SK-N-SH (cell line): ENCODE measurements at regions not wholly inside any gene's neighbourhood (a gene's known extent, or its start where the extent isn't known, plus 50 kb on each side); places are given as distances from the start of the nearest gene placed in this dataset.

Source experiments
- CTCF ChIA-PET: fragments of 300-600, 350-600 bp; formaldehyde crosslinking; extraction: SDS; loops from one replicate; lab custom pipeline; 2021; lab: Yijun Ruan, JAX
- POLR2A ChIA-PET: fragments of 350-600 bp; sonication (Branson Sonifier 250); formaldehyde crosslinking; extraction: SDS; loops from one replicate; lab custom pipeline; 2020; ENCODE audit warnings: antibody characterized with exemption, inconsistent platforms; lab: Yijun Ruan, JAX
- DNase-seq: peaks from one replicate; pipeline ENCODE4 v3.0.0; 2012
- H2AFZ ChIP-seq: fragments of 200-600 bp; sonication (generic); 2 replicates; pipeline ENCODE4 v1.8.1; 2016; ENCODE audit warnings: antibody characterized with exemption, mild to moderate bottlenecking, low read depth
- H3F3A ChIP-seq: fragments of 200-600 bp; sonication (generic); replicated peaks from 2 replicates; pipeline ENCODE3; 2016; ENCODE audit warnings: antibody characterized with exemption, mild to moderate bottlenecking; ENCODE audit not compliant: insufficient read depth
- H3K27ac ChIP-seq, 2 experiments: fragments of 200-500 bp in 1 of 2; fragments of 200-600 bp in 1 of 2; sonication (Bioruptor generic) in 1 of 2; sonication (generic), shearing (Covaris generic) in 1 of 2; 2 replicates each; pipeline versions ENCODE4 v1.5.1 to v1.6.1; 2014 to 2016; ENCODE audit warnings: low read depth in 2 of 2, inconsistent platforms in 1 of 2, low read length in 1 of 2, mild to moderate bottlenecking in 1 of 2, mixed read lengths in 1 of 2
- H3K27me3 ChIP-seq: fragments of 200-600 bp; sonication (generic), shearing (Covaris generic); 2 replicates; pipeline ENCODE4 v1.6.1; 2016; ENCODE audit warnings: mixed run types; ENCODE audit not compliant: insufficient read depth
- H3K36me3 ChIP-seq, 2 experiments: fragments of 200-500 bp in 1 of 2; fragments of 200-600 bp in 1 of 2; sonication (Bioruptor generic) in 1 of 2; sonication (generic) in 1 of 2; replicated peaks in 1 of 2; 2 replicates each; pipeline versions ENCODE3 to v1.5.1; 2014 to 2016; ENCODE audit warnings: low read length in 1 of 2, mild to moderate bottlenecking in 1 of 2; ENCODE audit not compliant: insufficient read depth in 2 of 2, control insufficient read depth in 1 of 2
- H3K4me1 ChIP-seq, 2 experiments: fragments of 200-500 bp in 1 of 2; fragments of 200-600 bp in 1 of 2; sonication (Bioruptor generic) in 1 of 2; sonication (generic), shearing (Covaris generic) in 1 of 2; 2 replicates each; pipeline versions ENCODE4 v1.5.1 to v1.6.1; 2014 to 2016; ENCODE audit warnings: low read depth in 1 of 2, low read length in 1 of 2, mixed run types in 1 of 2; ENCODE audit not compliant: insufficient read depth in 2 of 2, control insufficient read depth in 1 of 2
- H3K4me2 ChIP-seq: fragments of 200-600 bp; sonication (generic), shearing (Covaris generic); 2 replicates; pipeline ENCODE4 v1.6.1; 2017; ENCODE audit warnings: mixed run types
- H3K4me3 ChIP-seq, 2 experiments: fragments of 200-500 bp in 1 of 2; fragments of 200-600 bp in 1 of 2; sonication (Bioruptor generic) in 1 of 2; sonication (generic), shearing (Covaris generic) in 1 of 2; 2 replicates each; pipeline versions ENCODE4 v1.5.1 to v1.8.1; 2014 to 2016; ENCODE audit warnings: low read depth in 2 of 2, inconsistent platforms in 1 of 2, low read length in 1 of 2, mild to moderate bottlenecking in 1 of 2, mixed read lengths in 1 of 2, moderate library complexity in 1 of 2
- H3K79me2 ChIP-seq: fragments of 200-600 bp; sonication (generic); 2 replicates; pipeline ENCODE4 v1.8.1; 2017; ENCODE audit warnings: mild to moderate bottlenecking; ENCODE audit not compliant: insufficient read depth
- H3K9ac ChIP-seq: fragments of 200-600 bp; sonication (generic); 2 replicates; pipeline ENCODE4 v1.6.1; 2017; ENCODE audit warnings: mixed run types
- H3K9me2 ChIP-seq: fragments of 200-600 bp; sonication (generic); 2 replicates; pipeline ENCODE4 v1.6.1; 2017; ENCODE audit warnings: mixed run types
- H3K9me3 ChIP-seq: fragments of 200-600 bp; sonication (generic); 2 replicates; pipeline ENCODE4 v1.6.1; 2017; ENCODE audit warnings: mixed run types, mild to moderate bottlenecking, moderate library complexity
- H4K20me1 ChIP-seq: fragments of 200-600 bp; sonication (generic); 2 replicates; pipeline ENCODE4 v1.6.1; 2017; ENCODE audit warnings: mild to moderate bottlenecking, mixed run types; ENCODE audit not compliant: insufficient read depth
- CTCF ChIP-seq: fragments of 200-600 bp; sonication (generic); IDR thresholded peaks from 2 replicates; pipeline ENCODE4 v1.6.1; 2017; ENCODE audit warnings: antibody characterized with exemption, mild to moderate bottlenecking, moderate library complexity
- EP300 ChIP-seq, 2 experiments: IDR thresholded peaks; 2 replicates each; pipeline versions ENCODE4 v1.4.0 to v1.6.1; 2012; ENCODE audit warnings: borderline replicate concordance in 1 of 2, low read depth in 1 of 2, low read length in 1 of 2
- FOSL2 ChIP-seq: IDR thresholded peaks from 2 replicates; pipeline ENCODE4 v1.4.0; 2012; ENCODE audit warnings: low read depth, mild to moderate bottlenecking, moderate library complexity, borderline replicate concordance
- FOXJ3 ChIP-seq: sonication (generic); formaldehyde crosslinking; IDR thresholded peaks from 2 replicates; pipeline ENCODE4 v1.5.1; 2020; ENCODE audit warnings: mild to moderate bottlenecking, missing genetic modification reagents
- FOXM1 ChIP-seq: IDR thresholded peaks from 2 replicates; pipeline ENCODE4 v1.4.0; 2012; ENCODE audit warnings: low read depth, mild to moderate bottlenecking
- GABPA ChIP-seq: IDR thresholded peaks from 2 replicates; pipeline ENCODE4 v1.4.0; 2012; ENCODE audit warnings: low read depth, mild to moderate bottlenecking
- MEF2A ChIP-seq: IDR thresholded peaks from 2 replicates; pipeline ENCODE4 v1.4.0; 2012; ENCODE audit warnings: low read depth, borderline replicate concordance
- MXI1 ChIP-seq: IDR thresholded peaks from 2 replicates; pipeline ENCODE4 v1.6.1; 2012; ENCODE audit warnings: mild to moderate bottlenecking, low read depth, low read length, improper control_type of control experiment
- NFIC ChIP-seq: IDR thresholded peaks from 2 replicates; pipeline ENCODE4 v1.4.0; 2012; ENCODE audit warnings: borderline replicate concordance
- NRF1 ChIP-seq: IDR thresholded peaks from 2 replicates; pipeline ENCODE4 v1.6.1; 2012; ENCODE audit warnings: low read depth, mild to moderate bottlenecking, low read length
- PBX3 ChIP-seq: IDR thresholded peaks from 2 replicates; pipeline ENCODE4; 2012
- RFX5 ChIP-seq: IDR thresholded peaks from 2 replicates; pipeline ENCODE4 v1.6.1; 2012; ENCODE audit warnings: mild to moderate bottlenecking, improper control_type of control experiment, low read length
- RXRA ChIP-seq: IDR thresholded peaks from 2 replicates; pipeline ENCODE4 v1.4.0; 2012; ENCODE audit warnings: low read depth, mild to moderate bottlenecking, borderline replicate concordance
- USF2 ChIP-seq: fragments of 150-350 bp; IDR thresholded peaks from 2 replicates; pipeline ENCODE4 v1.6.1; 2017; ENCODE audit warnings: antibody characterized with exemption, low read length, low read depth, borderline replicate concordance
- YY1 ChIP-seq: IDR thresholded peaks from 2 replicates; pipeline ENCODE4 v1.4.0; 2012; ENCODE audit warnings: low read depth, mild to moderate bottlenecking
- ZBTB33 ChIP-seq: IDR thresholded peaks from 2 replicates; pipeline ENCODE4 v1.4.0; 2012; ENCODE audit warnings: low read depth, borderline replicate concordance
- WGBS: methylation state at CpG from one replicate; pipeline ENCODE4 v1.1.6; 2017; ENCODE audit warnings: low lambda C conversion rate; 5-methylcytosine and 5-hydroxymethylcytosine counted together

- Histone ChIP-seq H3F3A (no peaks in the 10 kb centered on the region), H3K9ac (no peak overlapping the region), H3K4me3 (no peak overlapping the region), H3K27me3 (no peaks in the 10 kb centered on the region), H3K27ac (no peak overlapping the region), H3K4me2 (0 out of 2 replicates have a peak overlapping the region, but pooled peaks have one; percentile 13), H3K79me2 (no peaks in the 10 kb centered on the region), H3K9me3 (no peaks in the 10 kb centered on the region), H3K36me3 (no peaks in the 10 kb centered on the region), H3K9me2 (no peaks in the 10 kb centered on the region), H3K4me1 (no peaks in the 10 kb centered on the region), H2AFZ (0 out of 2 replicates have a peak overlapping the region, but pooled peaks have one; percentile 43), H4K20me1 (no peaks in the 10 kb centered on the region)
- no peak for DNase-seq
- WGBS, result 48% methylated on average over 6 of the region's 6 CpGs
- TF ChIP-seq USF2, result no peak
- no peak for TF ChIP-seq EP300 (IDR thresholded peaks at IDR 0.05; ENCODE audit: borderline replicate concordance in 1 of 2, low read depth in 1 of 2, low read length in 1 of 2)
- no peak for TF ChIP-seq FOSL2
- no peak for TF ChIP-seq ZBTB33
- no peak for TF ChIP-seq YY1
- no peak for TF ChIP-seq RXRA
- no peak for TF ChIP-seq NRF1
- TF ChIP-seq NFIC, result no peak
- ChIA-PET CTCF (interaction anchor here (2.9 kb wide), 1 partner anchor 16 kb away, joined by 10 read pairs; no protein-coding TSS in a partner anchor), POLR2A (no interaction called here)
Observed at GRCh38 chr2:70356941-70357683, 55.2 kb upstream of the FAM136A start.

- TF ChIP-seq MEF2A, result no peak
- TF ChIP-seq FOXM1, result no peak
- TF ChIP-seq PBX3, result no peak
- no peak for TF ChIP-seq ZBTB33
- no peak for TF ChIP-seq RFX5
- no peak for TF ChIP-seq FOXJ3 (CRISPR knock-in tag)
- TF ChIP-seq MXI1, result no peak
- no peak for TF ChIP-seq GABPA
- TF ChIP-seq CTCF, result no peak
- H3K36me3 ChIP-seq, result no peaks in the 10 kb centered on the region
- no peaks in the 10 kb centered on the region for H3K9me2 ChIP-seq
- H3K4me1 ChIP-seq, result no peaks in the 10 kb centered on the region
- H3K9me3 ChIP-seq, result no peaks in the 10 kb centered on the region
- no peak overlapping the region for H2AFZ ChIP-seq
- no peaks in the 10 kb centered on the region for H3F3A ChIP-seq
- no peaks in the 10 kb centered on the region for H3K27me3 ChIP-seq
- H3K27ac ChIP-seq, result no peak overlapping the region
- 34% methylated on average over 2 of the region's 2 CpGs for WGBS
- H3K4me3 ChIP-seq, result no peak overlapping the region
- no peak overlapping the region for H3K4me2 ChIP-seq
- no peaks in the 10 kb centered on the region for H4K20me1 ChIP-seq
- ChIA-PET CTCF (interaction anchor here (2.0 to 2.9 kb wide), 2 partner anchors 13 kb away, joined by 10 to 12 read pairs; no protein-coding TSS in a partner anchor), POLR2A (no interaction called here)
- no peak overlapping the region for H3K9ac ChIP-seq
- no peak for DNase-seq
- no peaks in the 10 kb centered on the region for H3K79me2 ChIP-seq
Observed at GRCh38 chr2:70354264-70354949, 52.5 kb upstream of the FAM136A start.
